AG09319 (cell line): ENCODE measurements at regions not wholly inside any gene's neighbourhood (a gene's known extent, or its start where the extent isn't known, plus 50 kb on each side); places are given as distances from the start of the nearest gene placed in this dataset.

Experiments used
- DNase-seq: peaks from one replicate; pipeline ENCODE4 v3.0.0-alpha.2; 2010; ENCODE audit warnings: low read depth; ENCODE audit errors: extremely low read depth
- CTCF ChIP-seq: IDR thresholded peaks from 2 replicates; pipeline ENCODE4 v1.5.1; 2011; ENCODE audit warnings: low read depth, mild to moderate bottlenecking, inconsistent platforms, low read length, moderate library complexity

- no peak for DNase-seq
- TF ChIP-seq CTCF = no peak
Measured at GRCh38 chr16:13426269-13426668, 493.7 kb upstream of the ERCC4 start.

- TF ChIP-seq CTCF = no peak
Measured at GRCh38 chr16:13426736-13427135, 493.2 kb upstream of the ERCC4 start.

GRCh38 chr16:13427943-13428342, 492.0 kb upstream of the ERCC4 start:
- DNase-seq = no peak
- TF ChIP-seq CTCF = no peak

More at GRCh38 chr16:13426736-13427135, 493.2 kb upstream of the ERCC4 start:
- DNase-seq = no peak

- DNase-seq = no peak
- TF ChIP-seq CTCF = no peak
Measured at GRCh38 chr16:13429416-13429815, 490.5 kb upstream of the ERCC4 start.

GRCh38 chr16:13435415-13435814, 484.5 kb upstream of the ERCC4 start:
- DNase-seq = no peak
- TF ChIP-seq CTCF = no peak

GRCh38 chr16:13435873-13436474, 484.0 kb upstream of the ERCC4 start:
- no peak for TF ChIP-seq CTCF

GRCh38 chr16:13436641-13437412, 483.1 kb upstream of the ERCC4 start:
- no peak for TF ChIP-seq CTCF
- no peak for DNase-seq

More at GRCh38 chr16:13435873-13436474, 484.0 kb upstream of the ERCC4 start:
- no peak for DNase-seq
